ENCODE measurements at regions not wholly inside any gene's neighbourhood (a gene's known extent, or its start where the extent isn't known, plus 50 kb on each side); places are given as distances from the start of the nearest gene placed in this dataset.

DNA sequence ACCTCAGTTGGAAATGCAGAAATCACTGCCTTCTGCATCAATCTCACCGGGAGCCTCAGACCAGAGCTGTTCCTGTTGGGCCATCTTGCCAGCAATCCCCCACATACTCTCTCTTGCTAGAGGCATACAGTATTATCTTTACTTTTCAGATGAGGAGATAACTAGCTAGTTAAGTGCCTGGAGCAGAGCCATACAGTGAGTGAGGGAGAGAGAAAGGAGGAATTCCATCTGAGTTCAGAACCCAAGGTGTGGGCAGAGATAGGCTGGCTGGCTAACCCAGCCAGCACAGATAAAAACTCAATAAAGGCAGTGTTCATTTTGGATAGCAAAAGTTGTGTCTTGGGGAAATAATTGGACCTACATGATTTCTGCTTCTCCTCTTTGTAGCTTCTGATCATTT is 268.0 kb upstream of the KIF2A start:
- TF ChIP-seq, protein P1, sequence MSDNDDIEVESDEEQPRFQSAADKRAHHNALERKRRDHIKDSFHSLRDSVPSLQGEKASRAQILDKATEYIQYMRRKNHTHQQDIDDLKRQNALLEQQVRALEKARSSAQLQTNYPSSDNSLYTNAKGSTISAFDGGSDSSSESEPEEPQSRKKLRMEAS (IDR thresholded peaks at IDR 0.05), result no peak
- TF ChIP-seq SP1 (IDR thresholded peaks at IDR 0.05) (no peak), EGR1 (IDR thresholded peaks at IDR 0.05; ENCODE audit: low read depth in 2 of 2) (no peak), RAD21 (IDR thresholded peaks at IDR 0.05) (no peak), GABPA (IDR thresholded peaks at IDR 0.05 in 1 of 2, conservative IDR thresholded peaks at IDR 0.05 in 1 of 2) (no peak), YY1 (IDR thresholded peaks at IDR 0.05) (no peak), TAF1 (conservative IDR thresholded peaks at IDR 0.05) (no peak), JUND (IDR thresholded peaks at IDR 0.05) (no peak), FOXA1 (IDR thresholded peaks at IDR 0.05) (no peak)
- TF ChIP-seq, protein P2, sequence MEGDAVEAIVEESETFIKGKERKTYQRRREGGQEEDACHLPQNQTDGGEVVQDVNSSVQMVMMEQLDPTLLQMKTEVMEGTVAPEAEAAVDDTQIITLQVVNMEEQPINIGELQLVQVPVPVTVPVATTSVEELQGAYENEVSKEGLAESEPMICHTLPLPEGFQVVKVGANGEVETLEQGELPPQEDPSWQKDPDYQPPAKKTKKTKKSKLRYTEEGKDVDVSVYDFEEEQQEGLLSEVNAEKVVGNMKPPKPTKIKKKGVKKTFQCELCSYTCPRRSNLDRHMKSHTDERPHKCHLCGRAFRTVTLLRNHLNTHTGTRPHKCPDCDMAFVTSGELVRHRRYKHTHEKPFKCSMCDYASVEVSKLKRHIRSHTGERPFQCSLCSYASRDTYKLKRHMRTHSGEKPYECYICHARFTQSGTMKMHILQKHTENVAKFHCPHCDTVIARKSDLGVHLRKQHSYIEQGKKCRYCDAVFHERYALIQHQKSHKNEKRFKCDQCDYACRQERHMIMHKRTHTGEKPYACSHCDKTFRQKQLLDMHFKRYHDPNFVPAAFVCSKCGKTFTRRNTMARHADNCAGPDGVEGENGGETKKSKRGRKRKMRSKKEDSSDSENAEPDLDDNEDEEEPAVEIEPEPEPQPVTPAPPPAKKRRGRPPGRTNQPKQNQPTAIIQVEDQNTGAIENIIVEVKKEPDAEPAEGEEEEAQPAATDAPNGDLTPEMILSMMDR (IDR thresholded peaks at IDR 0.05; ENCODE audit: low read depth, low read length, missing input control), result no peak
- TF ChIP-seq, protein P3, sequence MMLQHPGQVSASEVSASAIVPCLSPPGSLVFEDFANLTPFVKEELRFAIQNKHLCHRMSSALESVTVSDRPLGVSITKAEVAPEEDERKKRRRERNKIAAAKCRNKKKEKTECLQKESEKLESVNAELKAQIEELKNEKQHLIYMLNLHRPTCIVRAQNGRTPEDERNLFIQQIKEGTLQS (IDR thresholded peaks at IDR 0.05), result no peak
- TF ChIP-seq, protein P4, sequence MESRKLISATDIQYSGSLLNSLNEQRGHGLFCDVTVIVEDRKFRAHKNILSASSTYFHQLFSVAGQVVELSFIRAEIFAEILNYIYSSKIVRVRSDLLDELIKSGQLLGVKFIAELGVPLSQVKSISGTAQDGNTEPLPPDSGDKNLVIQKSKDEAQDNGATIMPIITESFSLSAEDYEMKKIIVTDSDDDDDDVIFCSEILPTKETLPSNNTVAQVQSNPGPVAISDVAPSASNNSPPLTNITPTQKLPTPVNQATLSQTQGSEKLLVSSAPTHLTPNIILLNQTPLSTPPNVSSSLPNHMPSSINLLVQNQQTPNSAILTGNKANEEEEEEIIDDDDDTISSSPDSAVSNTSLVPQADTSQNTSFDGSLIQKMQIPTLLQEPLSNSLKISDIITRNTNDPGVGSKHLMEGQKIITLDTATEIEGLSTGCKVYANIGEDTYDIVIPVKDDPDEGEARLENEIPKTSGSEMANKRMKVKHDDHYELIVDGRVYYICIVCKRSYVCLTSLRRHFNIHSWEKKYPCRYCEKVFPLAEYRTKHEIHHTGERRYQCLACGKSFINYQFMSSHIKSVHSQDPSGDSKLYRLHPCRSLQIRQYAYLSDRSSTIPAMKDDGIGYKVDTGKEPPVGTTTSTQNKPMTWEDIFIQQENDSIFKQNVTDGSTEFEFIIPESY (IDR thresholded peaks at IDR 0.05), result no peak
- TF ChIP-seq, protein P5, sequence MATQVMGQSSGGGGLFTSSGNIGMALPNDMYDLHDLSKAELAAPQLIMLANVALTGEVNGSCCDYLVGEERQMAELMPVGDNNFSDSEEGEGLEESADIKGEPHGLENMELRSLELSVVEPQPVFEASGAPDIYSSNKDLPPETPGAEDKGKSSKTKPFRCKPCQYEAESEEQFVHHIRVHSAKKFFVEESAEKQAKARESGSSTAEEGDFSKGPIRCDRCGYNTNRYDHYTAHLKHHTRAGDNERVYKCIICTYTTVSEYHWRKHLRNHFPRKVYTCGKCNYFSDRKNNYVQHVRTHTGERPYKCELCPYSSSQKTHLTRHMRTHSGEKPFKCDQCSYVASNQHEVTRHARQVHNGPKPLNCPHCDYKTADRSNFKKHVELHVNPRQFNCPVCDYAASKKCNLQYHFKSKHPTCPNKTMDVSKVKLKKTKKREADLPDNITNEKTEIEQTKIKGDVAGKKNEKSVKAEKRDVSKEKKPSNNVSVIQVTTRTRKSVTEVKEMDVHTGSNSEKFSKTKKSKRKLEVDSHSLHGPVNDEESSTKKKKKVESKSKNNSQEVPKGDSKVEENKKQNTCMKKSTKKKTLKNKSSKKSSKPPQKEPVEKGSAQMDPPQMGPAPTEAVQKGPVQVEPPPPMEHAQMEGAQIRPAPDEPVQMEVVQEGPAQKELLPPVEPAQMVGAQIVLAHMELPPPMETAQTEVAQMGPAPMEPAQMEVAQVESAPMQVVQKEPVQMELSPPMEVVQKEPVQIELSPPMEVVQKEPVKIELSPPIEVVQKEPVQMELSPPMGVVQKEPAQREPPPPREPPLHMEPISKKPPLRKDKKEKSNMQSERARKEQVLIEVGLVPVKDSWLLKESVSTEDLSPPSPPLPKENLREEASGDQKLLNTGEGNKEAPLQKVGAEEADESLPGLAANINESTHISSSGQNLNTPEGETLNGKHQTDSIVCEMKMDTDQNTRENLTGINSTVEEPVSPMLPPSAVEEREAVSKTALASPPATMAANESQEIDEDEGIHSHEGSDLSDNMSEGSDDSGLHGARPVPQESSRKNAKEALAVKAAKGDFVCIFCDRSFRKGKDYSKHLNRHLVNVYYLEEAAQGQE (IDR thresholded peaks at IDR 0.05), result no peak
